CD4-positive, CD25-positive, alpha-beta regulatory T cell (primary cell): ENCODE measurements at regions not wholly inside any gene's neighbourhood (a gene's known extent, or its start where the extent isn't known, plus 50 kb on each side); places are given as distances from the start of the nearest gene placed in this dataset.
A peak's percentile ranks its signal among the peaks of the same experiment; 100 is the strongest.

Experiments
- ATAC-seq, 2 donors: fragments of 150-1000 bp; cut with Tn5 transposase; one replicate each; pipeline ENCODE4 v1.10.0; 2021; ENCODE audit warnings: low read depth in 2 of 2, moderate number of reproducible peaks in 2 of 2, moderate library complexity in 1 of 2
- DNase-seq, 3 donors: peaks; one replicate each; pipeline versions ENCODE4 v3.0.0 to v3.0.0-alpha.2; 2012 to 2022; ENCODE audit warnings: mixed read lengths in 1 of 3
- H3K27ac ChIP-seq: one replicate; pipeline ENCODE4 v1.7.0; 2013; ENCODE audit warnings: mild to moderate bottlenecking, low read length; ENCODE audit not compliant: insufficient read depth, poor library complexity, severe bottlenecking
- H3K27me3 ChIP-seq: one replicate; pipeline ENCODE4 v1.7.0; 2013; ENCODE audit warnings: low read length; ENCODE audit not compliant: control insufficient read depth, insufficient read depth
- H3K36me3 ChIP-seq: one replicate; pipeline ENCODE4 v1.7.0; 2013; ENCODE audit warnings: mild to moderate bottlenecking, low read length, moderate library complexity; ENCODE audit not compliant: control insufficient read depth, insufficient read depth
- H3K4me1 ChIP-seq: 2 replicates; pipeline ENCODE4 v1.7.0; 2013; ENCODE audit warnings: mild to moderate bottlenecking, low read length; ENCODE audit not compliant: insufficient read depth, control insufficient read depth, poor library complexity, severe bottlenecking
- H3K4me3 ChIP-seq: one replicate; pipeline ENCODE4 v1.7.0; 2013; ENCODE audit warnings: low read depth, mild to moderate bottlenecking, low read length, moderate library complexity
- H3K9me3 ChIP-seq, 2 experiments: 1 replicate in 1 of 2; 2 replicates in 1 of 2; pipeline ENCODE4 v1.7.0; 2013; ENCODE audit warnings: low read length in 2 of 2, mild to moderate bottlenecking in 1 of 2, moderate library complexity in 1 of 2; ENCODE audit not compliant: control insufficient read depth in 2 of 2
- H3K27ac Mint-ChIP-seq, 3 donors: one replicate each; pipeline ENCODE4 v1.8.0; 2020 to 2022; ENCODE audit warnings: mild to moderate bottlenecking in 3 of 3, mixed read lengths in 3 of 3, moderate library complexity in 2 of 3
- H3K27me3 Mint-ChIP-seq: one replicate; pipeline ENCODE4 v1.8.0; 2022; ENCODE audit warnings: mild to moderate bottlenecking, mixed read lengths
- H3K36me3 Mint-ChIP-seq: one replicate; pipeline ENCODE4 v1.8.0; 2020; ENCODE audit warnings: mixed read lengths
- H3K4me1 Mint-ChIP-seq, 4 donors: one replicate each; pipeline ENCODE4 v1.8.0; 2020 to 2022; ENCODE audit warnings: mixed read lengths in 4 of 4, mild to moderate bottlenecking in 1 of 4
- H3K4me3 Mint-ChIP-seq, 4 donors: one replicate each; pipeline ENCODE4 v1.8.0; 2020 to 2022; ENCODE audit warnings: mild to moderate bottlenecking in 4 of 4, mixed read lengths in 4 of 4, moderate library complexity in 3 of 4
- H3K9me3 Mint-ChIP-seq, 7 donors: one replicate each; pipeline ENCODE4 v1.8.0; 2020 to 2022; ENCODE audit warnings: mixed read lengths in 7 of 7, mild to moderate bottlenecking in 3 of 7, moderate library complexity in 2 of 7

GRCh38 chr7:86981127-86981526 is 78.3 kb downstream of the ELAPOR2 start:
- Histone ChIP-seq H3K36me3 (no peaks in the 10 kb centered on the region), H3K4me1 (peaks cover 16% of the 10 kb centered on the region), H3K4me3 (no peak overlapping the region), H3K27me3 (no peaks in the 10 kb centered on the region), H3K9me3 (no peaks in the 10 kb centered on the region), H3K27ac (no peak overlapping the region)
- Mint-ChIP-seq H3K4me3 (peak overlapping the region in 1 of 4 donors; percentile 44), H3K36me3 (no peaks in the 10 kb centered on the region), H3K4me1 (peaks cover 11 to 28% (median 15%) of the 10 kb centered on the region in 4 donors), H3K27ac (peak overlapping the region in 2 of 3 donors; percentile 8 to 93), H3K27me3 (no peaks in the 10 kb centered on the region), H3K9me3 (peaks cover 0 to 12% (median 9%) of the 10 kb centered on the region in 7 donors)
- DNase-seq (no peak), ATAC-seq (no peak)

DNA sequence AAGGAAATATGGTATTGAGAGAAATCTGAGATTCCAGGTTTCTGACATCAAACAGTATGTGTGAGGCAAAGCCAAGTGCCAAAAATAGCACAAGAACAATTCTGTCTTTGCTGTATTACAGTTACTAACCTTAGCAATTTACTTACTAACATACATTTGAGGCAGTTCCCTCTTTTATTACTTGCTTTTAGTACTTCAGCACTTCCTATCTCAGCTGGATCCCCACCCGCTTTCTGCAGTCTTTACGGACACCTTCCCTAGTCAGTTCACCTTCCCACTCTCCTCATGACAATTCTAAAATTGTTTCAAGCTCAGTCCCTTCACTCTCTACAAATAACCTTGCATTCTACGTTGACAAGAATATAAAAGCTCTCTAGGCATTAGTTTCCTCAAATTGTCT is 79.2 kb downstream of the ELAPOR2 start:
- Histone ChIP-seq H3K4me1 (peaks cover 16% of the 10 kb centered on the region), H3K9me3 (no peaks in the 10 kb centered on the region), H3K27ac (no peak overlapping the region), H3K4me3 (no peak overlapping the region), H3K36me3 (no peaks in the 10 kb centered on the region), H3K27me3 (no peaks in the 10 kb centered on the region)
- H3K27ac Mint-ChIP-seq: peak overlapping the region in 2 of 3 donors; percentile 47 to 93
- H3K4me3 Mint-ChIP-seq: no peak overlapping the region
- no peaks in the 10 kb centered on the region for H3K36me3 Mint-ChIP-seq
- H3K4me1 Mint-ChIP-seq: peaks cover 11 to 28% (median 15%) of the 10 kb centered on the region in 4 donors
- ATAC-seq: no peak
- peaks cover 0 to 12% (median 6%) of the 10 kb centered on the region in 7 donors for H3K9me3 Mint-ChIP-seq
- H3K27me3 Mint-ChIP-seq: no peaks in the 10 kb centered on the region
- no peak for DNase-seq

GRCh38 chr7:86978808-86979506 is 80.5 kb downstream of the ELAPOR2 start:
- peaks cover 0 to 6% (median 3%) of the 10 kb centered on the region in 7 donors for H3K9me3 Mint-ChIP-seq
- H3K4me3 Mint-ChIP-seq: peak overlapping the region in 3 of 4 donors; percentile 3 to 44 (median 36)
- peaks cover 11 to 28% (median 15%) of the 10 kb centered on the region in 4 donors for H3K4me1 Mint-ChIP-seq
- ATAC-seq (peak; percentile 96 to 98), DNase-seq (peak; percentile 2 to 82 (median 78))
- peak overlapping the region; percentile 55 to 93 (median 81) for H3K27ac Mint-ChIP-seq
- no peaks in the 10 kb centered on the region for H3K27me3 ChIP-seq
- peak overlapping the region; percentile 59 for H3K27ac ChIP-seq
- no peaks in the 10 kb centered on the region for H3K9me3 ChIP-seq
- H3K36me3 Mint-ChIP-seq: no peaks in the 10 kb centered on the region
- H3K4me1 ChIP-seq: peaks cover 16% of the 10 kb centered on the region
- H3K27me3 Mint-ChIP-seq: no peaks in the 10 kb centered on the region
- peak overlapping the region; percentile 20 for H3K4me3 ChIP-seq
- no peaks in the 10 kb centered on the region for H3K36me3 ChIP-seq

DNA sequence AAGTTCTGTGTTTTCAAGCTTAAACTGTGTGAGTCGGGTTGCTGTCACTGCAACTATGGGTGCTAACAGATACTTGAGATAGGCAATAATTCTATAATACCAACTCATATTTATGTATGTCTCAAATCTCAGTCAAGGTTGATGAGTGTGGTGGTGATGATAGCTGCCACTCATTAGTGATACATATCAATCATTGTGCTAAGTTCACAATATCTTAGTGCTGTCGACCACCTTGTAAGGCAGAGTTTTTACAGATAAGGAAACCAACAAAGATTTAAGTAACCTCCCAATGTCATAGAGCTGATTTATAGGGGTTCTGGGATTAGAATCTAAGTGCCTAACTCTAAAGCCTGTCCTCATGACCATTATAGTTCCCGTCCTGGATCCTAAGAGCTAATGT is 82.5 kb downstream of the ELAPOR2 start:
- Mint-ChIP-seq H3K27ac (peak overlapping the region in 2 of 3 donors; percentile 7 to 13), H3K4me3 (no peak overlapping the region), H3K27me3 (peaks cover 9% of the 10 kb centered on the region), H3K36me3 (no peaks in the 10 kb centered on the region), H3K9me3 (peaks cover 0 to 2% (median 0%) of the 10 kb centered on the region in 7 donors), H3K4me1 (peaks cover 11 to 28% (median 15%) of the 10 kb centered on the region in 4 donors)
- H3K27ac ChIP-seq: no peak overlapping the region
- ATAC-seq (no peak), DNase-seq (no peak)
- H3K4me1 ChIP-seq: peaks cover 16% of the 10 kb centered on the region
- no peaks in the 10 kb centered on the region for H3K36me3 ChIP-seq
- no peak overlapping the region for H3K4me3 ChIP-seq
- no peaks in the 10 kb centered on the region for H3K27me3 ChIP-seq
- H3K9me3 ChIP-seq: no peaks in the 10 kb centered on the region

DNA sequence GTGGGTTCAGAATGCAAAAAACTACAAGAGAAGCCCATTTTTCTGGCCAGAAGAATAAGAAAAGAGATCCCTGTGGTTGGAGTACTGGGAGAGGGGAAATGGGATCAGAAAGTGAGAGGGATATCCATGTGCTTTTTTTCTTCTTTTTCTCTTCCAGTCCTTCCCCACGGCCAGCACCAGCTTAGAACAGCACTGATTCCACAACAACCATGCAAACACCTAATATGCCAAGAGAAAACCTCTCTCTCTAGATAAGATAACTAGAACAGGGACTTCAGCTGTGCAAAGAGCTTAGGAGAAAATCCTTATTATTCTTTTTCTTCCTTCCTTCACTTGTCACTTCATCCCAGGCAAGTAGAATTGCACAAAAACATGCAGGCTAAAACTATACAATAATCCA is 83.5 kb downstream of the ELAPOR2 start:
- H3K27me3 ChIP-seq: no peaks in the 10 kb centered on the region
- no peak overlapping the region for H3K27ac ChIP-seq
- H3K4me1 ChIP-seq: peaks cover 16% of the 10 kb centered on the region
- no peak overlapping the region for H3K4me3 ChIP-seq
- no peak for DNase-seq
- Mint-ChIP-seq H3K4me1 (peaks cover 11 to 23% (median 15%) of the 10 kb centered on the region in 4 donors), H3K27me3 (peaks cover 9% of the 10 kb centered on the region), H3K4me3 (no peak overlapping the region), H3K9me3 (no peaks in the 10 kb centered on the region), H3K27ac (peak overlapping the region in 2 of 3 donors; percentile 27 to 37), H3K36me3 (no peaks in the 10 kb centered on the region)
- no peaks in the 10 kb centered on the region for H3K36me3 ChIP-seq
- H3K9me3 ChIP-seq: no peaks in the 10 kb centered on the region
- no peak for ATAC-seq

- Mint-ChIP-seq H3K4me3 (no peak overlapping the region), H3K27me3 (peaks cover 9% of the 10 kb centered on the region), H3K36me3 (no peaks in the 10 kb centered on the region), H3K9me3 (no peaks in the 10 kb centered on the region), H3K27ac (peak overlapping the region in 1 of 3 donors; percentile 37), H3K4me1 (peaks cover 11 to 18% (median 15%) of the 10 kb centered on the region in 4 donors)
- ATAC-seq (no peak), DNase-seq (no peak)
- H3K4me3 ChIP-seq: no peak overlapping the region
- no peaks in the 10 kb centered on the region for H3K9me3 ChIP-seq
- H3K27ac ChIP-seq: no peak overlapping the region
- peaks cover 16% of the 10 kb centered on the region for H3K4me1 ChIP-seq
- H3K36me3 ChIP-seq: no peaks in the 10 kb centered on the region
- no peaks in the 10 kb centered on the region for H3K27me3 ChIP-seq
Observed at GRCh38 chr7:86975449-86975848, 84.0 kb downstream of the ELAPOR2 start.

- H3K27me3 Mint-ChIP-seq: peaks cover 9% of the 10 kb centered on the region
- no peak for DNase-seq
- no peak for ATAC-seq
Observed at GRCh38 chr7:86972072-86972471, 87.4 kb downstream of the ELAPOR2 start.

GRCh38 chr7:86970986-86971385 is 88.5 kb downstream of the ELAPOR2 start:
- H3K4me3 ChIP-seq: no peak overlapping the region
- Mint-ChIP-seq H3K9me3 (no peaks in the 10 kb centered on the region), H3K36me3 (no peaks in the 10 kb centered on the region), H3K4me3 (no peak overlapping the region), H3K27ac (no peak overlapping the region), H3K4me1 (no peaks in the 10 kb centered on the region), H3K27me3 (peaks cover 9% of the 10 kb centered on the region)
- ATAC-seq: no peak
- no peaks in the 10 kb centered on the region for H3K27me3 ChIP-seq
- H3K9me3 ChIP-seq: no peaks in the 10 kb centered on the region
- DNase-seq: no peak
- H3K36me3 ChIP-seq: no peaks in the 10 kb centered on the region
- H3K27ac ChIP-seq: no peak overlapping the region
- H3K4me1 ChIP-seq: no peaks in the 10 kb centered on the region

More at GRCh38 chr7:86972072-86972471, 87.4 kb downstream of the ELAPOR2 start:
- Histone ChIP-seq H3K4me3 (no peak overlapping the region), H3K36me3 (no peaks in the 10 kb centered on the region), H3K9me3 (no peaks in the 10 kb centered on the region), H3K4me1 (no peaks in the 10 kb centered on the region), H3K27me3 (no peaks in the 10 kb centered on the region), H3K27ac (no peak overlapping the region)
- no peak overlapping the region for H3K4me3 Mint-ChIP-seq
- no peaks in the 10 kb centered on the region for H3K36me3 Mint-ChIP-seq
- H3K27ac Mint-ChIP-seq: no peak overlapping the region
- no peaks in the 10 kb centered on the region for H3K4me1 Mint-ChIP-seq
- H3K9me3 Mint-ChIP-seq: no peaks in the 10 kb centered on the region
